Right atrium auricular region (tissue), 2 donors: ENCODE measurements at regions not wholly inside any gene's neighbourhood (a gene's known extent, or its start where the extent isn't known, plus 50 kb on each side); places are given as distances from the start of the nearest gene placed in this dataset.

Source experiments
- DNase-seq: peaks from one replicate; pipeline ENCODE4 v3.0.0-alpha.2; 2019; ENCODE audit warnings: low spot score
- H3K27ac ChIP-seq, 2 donors: fragments of 200-600 bp; sonication (generic); 1 replicate in 1 of 2; 2 replicates in 1 of 2; pipeline ENCODE4 v1.5.1; 2016 to 2019
- H3K27me3 ChIP-seq, 2 donors: fragments of 200-600 bp; sonication (generic); one replicate each; pipeline versions ENCODE4 v1.5.1 to v1.6.0; 2017 to 2019
- H3K36me3 ChIP-seq: fragments of 200-600 bp; sonication (generic); one replicate; pipeline ENCODE4 v1.5.1; 2016
- H3K4me1 ChIP-seq, 2 donors: fragments of 200-600 bp; sonication (generic); one replicate each; pipeline versions ENCODE4 v1.5.1 to v1.6.0; 2017 to 2019
- H3K4me3 ChIP-seq, 2 donors: fragments of 200-600 bp; sonication (generic); 1 replicate in 1 of 2; 2 replicates in 1 of 2; pipeline ENCODE4 v1.5.1; 2017 to 2019; ENCODE audit warnings: mild to moderate bottlenecking in 1 of 2, moderate library complexity in 1 of 2
- H3K9me3 ChIP-seq, 2 donors: fragments of 200-600 bp; sonication (generic); one replicate each; pipeline ENCODE4 v1.5.1; 2019
- TF ChIP-seq, protein P1 (sequence below), 2 donors: fragments of 200-600 bp; sonication (generic); IDR thresholded peaks; one replicate each; pipeline ENCODE4 v1.5.1; 2019; ENCODE audit warnings: antibody characterized with exemption in 2 of 2

- no peak overlapping the region for H3K27ac ChIP-seq
- no peaks in the 10 kb centered on the region for H3K36me3 ChIP-seq
- TF ChIP-seq, protein P1, sequence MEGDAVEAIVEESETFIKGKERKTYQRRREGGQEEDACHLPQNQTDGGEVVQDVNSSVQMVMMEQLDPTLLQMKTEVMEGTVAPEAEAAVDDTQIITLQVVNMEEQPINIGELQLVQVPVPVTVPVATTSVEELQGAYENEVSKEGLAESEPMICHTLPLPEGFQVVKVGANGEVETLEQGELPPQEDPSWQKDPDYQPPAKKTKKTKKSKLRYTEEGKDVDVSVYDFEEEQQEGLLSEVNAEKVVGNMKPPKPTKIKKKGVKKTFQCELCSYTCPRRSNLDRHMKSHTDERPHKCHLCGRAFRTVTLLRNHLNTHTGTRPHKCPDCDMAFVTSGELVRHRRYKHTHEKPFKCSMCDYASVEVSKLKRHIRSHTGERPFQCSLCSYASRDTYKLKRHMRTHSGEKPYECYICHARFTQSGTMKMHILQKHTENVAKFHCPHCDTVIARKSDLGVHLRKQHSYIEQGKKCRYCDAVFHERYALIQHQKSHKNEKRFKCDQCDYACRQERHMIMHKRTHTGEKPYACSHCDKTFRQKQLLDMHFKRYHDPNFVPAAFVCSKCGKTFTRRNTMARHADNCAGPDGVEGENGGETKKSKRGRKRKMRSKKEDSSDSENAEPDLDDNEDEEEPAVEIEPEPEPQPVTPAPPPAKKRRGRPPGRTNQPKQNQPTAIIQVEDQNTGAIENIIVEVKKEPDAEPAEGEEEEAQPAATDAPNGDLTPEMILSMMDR (IDR thresholded peaks at IDR 0.05), result no peak
- no peak overlapping the region for H3K4me3 ChIP-seq
- no peaks in the 10 kb centered on the region for H3K4me1 ChIP-seq
- no peak for DNase-seq
- H3K9me3 ChIP-seq, result no peaks in the 10 kb centered on the region
- no peaks in the 10 kb centered on the region for H3K27me3 ChIP-seq
These were observed 250.9 kb downstream of the ACTR3B start for GRCh38 chr7:153010416-153010815.

GRCh38 chr7:153012203-153012602 lies 252.7 kb downstream of the ACTR3B start:
- Histone ChIP-seq H3K36me3 (no peaks in the 10 kb centered on the region), H3K4me1 (no peaks in the 10 kb centered on the region), H3K27ac (no peak overlapping the region), H3K9me3 (no peaks in the 10 kb centered on the region), H3K27me3 (no peaks in the 10 kb centered on the region), H3K4me3 (no peak overlapping the region)
- DNase-seq, result no peak
- TF ChIP-seq, protein P1 (IDR thresholded peaks at IDR 0.05), result no peak

DNA sequence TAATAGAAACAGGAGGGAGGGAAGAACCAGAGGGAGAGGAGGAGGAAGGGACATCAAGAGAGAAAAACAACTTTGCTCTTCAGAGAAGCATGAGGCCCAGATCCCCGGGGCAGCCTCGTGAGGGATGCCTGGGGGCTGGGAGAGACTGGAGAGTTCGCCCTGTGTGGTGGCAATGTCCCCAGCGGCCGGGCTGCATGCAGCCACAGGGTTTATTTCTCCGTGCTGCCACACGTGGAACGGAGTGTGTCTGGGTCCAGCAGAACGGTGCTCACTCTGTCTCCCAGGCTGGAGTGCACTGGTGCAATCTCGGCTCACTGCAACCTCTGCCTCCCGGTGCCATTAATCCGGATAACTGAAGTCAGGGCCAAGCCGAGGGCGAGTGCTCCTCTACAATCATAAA lies 257.7 kb downstream of the ACTR3B start:
- Histone ChIP-seq H3K4me3 (no peak overlapping the region), H3K36me3 (no peaks in the 10 kb centered on the region), H3K9me3 (no peaks in the 10 kb centered on the region), H3K27ac (no peak overlapping the region), H3K4me1 (no peaks in the 10 kb centered on the region), H3K27me3 (no peaks in the 10 kb centered on the region)
- TF ChIP-seq, protein P1 (IDR thresholded peaks at IDR 0.05), result no peak
- no peak for DNase-seq

GRCh38 chr7:153021542-153021941 lies 262.0 kb downstream of the ACTR3B start:
- Histone ChIP-seq H3K9me3 (no peaks in the 10 kb centered on the region), H3K4me1 (no peaks in the 10 kb centered on the region), H3K27ac (no peak overlapping the region), H3K4me3 (no peak overlapping the region), H3K27me3 (no peaks in the 10 kb centered on the region), H3K36me3 (no peaks in the 10 kb centered on the region)
- TF ChIP-seq, protein P1 (IDR thresholded peaks at IDR 0.05), result no peak
- no peak for DNase-seq

GRCh38 chr7:153022475-153023193 lies 263.1 kb downstream of the ACTR3B start:
- TF ChIP-seq, protein P1 (IDR thresholded peaks at IDR 0.05), result no peak
- no peak for DNase-seq
- no peak overlapping the region for H3K4me3 ChIP-seq

DNA sequence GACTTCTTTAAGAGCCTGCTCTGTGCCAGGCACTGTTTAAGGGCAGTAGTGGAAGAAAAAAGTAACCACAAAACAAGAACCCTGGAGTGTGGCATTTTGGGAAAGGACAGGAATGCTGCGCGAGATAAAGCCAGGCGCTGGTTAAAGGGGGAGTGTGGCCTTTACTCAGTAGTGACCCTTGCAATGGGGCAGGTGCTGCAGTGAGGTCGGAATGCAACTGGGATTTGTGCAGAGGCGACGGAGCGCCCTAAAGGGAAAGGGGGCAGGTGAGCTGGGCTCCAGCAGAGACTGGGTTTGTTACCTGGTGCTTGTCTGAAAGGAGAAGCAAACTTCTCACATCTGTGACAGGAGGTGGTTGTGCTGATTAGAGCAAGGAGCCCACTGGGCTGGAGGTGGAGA lies 263.6 kb downstream of the ACTR3B start:
- no peak overlapping the region for H3K4me3 ChIP-seq
- no peaks in the 10 kb centered on the region for H3K27me3 ChIP-seq
- no peaks in the 10 kb centered on the region for H3K36me3 ChIP-seq
- H3K27ac ChIP-seq, result no peak overlapping the region
- H3K9me3 ChIP-seq, result no peaks in the 10 kb centered on the region
- DNase-seq, result no peak
- TF ChIP-seq, protein P1 (IDR thresholded peaks at IDR 0.05), result no peak
- H3K4me1 ChIP-seq, result no peaks in the 10 kb centered on the region

More at GRCh38 chr7:153022475-153023193, 263.1 kb downstream of the ACTR3B start:
- Histone ChIP-seq H3K27ac (no peak overlapping the region), H3K36me3 (no peaks in the 10 kb centered on the region), H3K4me1 (no peaks in the 10 kb centered on the region), H3K27me3 (no peaks in the 10 kb centered on the region), H3K9me3 (no peaks in the 10 kb centered on the region)
